ENCODE measurements at regions not wholly inside any gene's neighbourhood (a gene's known extent, or its start where the extent isn't known, plus 50 kb on each side); places are given as distances from the start of the nearest gene placed in this dataset.
"Not testable (repeated sequence)": the region's sequence is repeated elsewhere in the genome, so short reads cannot be mapped to it uniquely, and the experiment has no call there.

DNA sequence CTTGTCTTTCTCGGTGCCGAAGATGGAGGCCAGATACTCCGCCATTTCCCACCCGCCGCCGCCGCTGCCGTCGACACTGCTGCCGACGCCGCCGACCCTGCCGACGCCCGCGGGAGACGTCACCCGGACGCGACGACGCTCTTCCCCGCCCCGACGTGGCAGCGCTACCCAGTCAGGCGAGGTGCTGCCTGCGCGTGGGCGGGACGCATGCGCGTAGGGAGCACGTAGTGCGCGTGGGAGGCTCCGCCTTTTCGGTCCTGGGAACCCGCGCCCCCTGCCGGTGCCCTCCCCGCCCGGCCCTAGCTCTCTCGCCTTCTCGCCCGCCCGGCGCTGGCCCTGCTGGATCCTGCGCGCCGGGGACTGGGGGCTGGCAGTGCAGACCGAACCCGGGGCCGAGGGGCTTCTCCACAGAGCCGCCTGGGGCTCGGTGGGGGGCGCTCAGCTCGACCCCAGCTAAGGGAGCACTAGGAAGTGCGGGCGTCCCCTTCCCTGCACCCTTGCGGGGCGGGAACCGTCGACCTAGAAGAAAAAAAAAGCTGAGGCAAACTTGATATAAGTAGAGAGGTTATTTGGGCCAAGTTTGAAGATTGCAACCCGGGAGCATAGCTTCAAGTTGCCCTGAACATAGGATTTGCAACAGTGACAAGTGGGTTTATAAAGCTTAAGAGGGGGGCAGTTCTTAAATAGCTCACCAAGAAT is 4022.1 kb upstream of the TPTE start:
- TF ChIP-seq CTCF (IDR thresholded peaks at IDR 0.05); POLR2AphosphoS5 (IDR thresholded peaks at IDR 0.05; ENCODE audit: insufficient read depth in 1 of 2, low read depth in 1 of 2); POLR2A (IDR thresholded peaks at IDR 0.05): not testable (repeated sequence)

All from vagina (tissue), 2 donors.